A673 (cell line): ENCODE measurements at regions not wholly inside any gene's neighbourhood (a gene's known extent, or its start where the extent isn't known, plus 50 kb on each side); places are given as distances from the start of the nearest gene placed in this dataset.

Experiments
- EZH2 ChIP-seq: fragments of 200-600 bp; sonication (generic); IDR thresholded peaks from 2 replicates; pipeline ENCODE4 v1.6.1; 2017; ENCODE audit warnings: borderline replicate concordance, low read depth, mild to moderate bottlenecking, mixed read lengths, antibody characterized with exemption, low read length; ENCODE audit not compliant: poor library complexity, severe bottlenecking
- TF ChIP-seq, protein P1 (sequence below): fragments of 300-800, 200-600 bp; sonication (generic); conservative IDR thresholded peaks from 2 replicates; pipeline ENCODE4 v1.5.1; 2017; ENCODE audit warnings: low read depth, mild to moderate bottlenecking, antibody characterized with exemption, low read length, moderate library complexity, mixed read lengths

DNA sequence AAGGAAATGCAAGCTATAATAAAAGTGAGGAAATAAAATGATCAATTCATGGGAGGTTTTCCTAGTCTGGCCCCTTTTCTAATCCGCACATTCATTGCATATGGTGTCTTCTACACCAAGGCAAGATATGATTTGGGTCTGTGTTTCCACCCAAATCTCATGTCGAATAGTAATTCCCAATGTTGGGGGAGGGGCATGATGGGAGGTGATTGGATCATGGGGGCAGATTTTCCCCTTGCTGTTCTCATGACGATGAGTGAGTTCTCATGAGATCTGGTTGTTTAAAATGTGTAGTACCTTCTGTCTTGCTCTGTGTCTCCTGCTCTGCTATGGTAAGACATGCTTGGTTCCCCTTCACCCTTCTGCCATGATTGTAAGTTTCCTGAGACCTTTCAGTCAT is 315.4 kb downstream of the CYRIA start:
- TF ChIP-seq, protein P1, sequence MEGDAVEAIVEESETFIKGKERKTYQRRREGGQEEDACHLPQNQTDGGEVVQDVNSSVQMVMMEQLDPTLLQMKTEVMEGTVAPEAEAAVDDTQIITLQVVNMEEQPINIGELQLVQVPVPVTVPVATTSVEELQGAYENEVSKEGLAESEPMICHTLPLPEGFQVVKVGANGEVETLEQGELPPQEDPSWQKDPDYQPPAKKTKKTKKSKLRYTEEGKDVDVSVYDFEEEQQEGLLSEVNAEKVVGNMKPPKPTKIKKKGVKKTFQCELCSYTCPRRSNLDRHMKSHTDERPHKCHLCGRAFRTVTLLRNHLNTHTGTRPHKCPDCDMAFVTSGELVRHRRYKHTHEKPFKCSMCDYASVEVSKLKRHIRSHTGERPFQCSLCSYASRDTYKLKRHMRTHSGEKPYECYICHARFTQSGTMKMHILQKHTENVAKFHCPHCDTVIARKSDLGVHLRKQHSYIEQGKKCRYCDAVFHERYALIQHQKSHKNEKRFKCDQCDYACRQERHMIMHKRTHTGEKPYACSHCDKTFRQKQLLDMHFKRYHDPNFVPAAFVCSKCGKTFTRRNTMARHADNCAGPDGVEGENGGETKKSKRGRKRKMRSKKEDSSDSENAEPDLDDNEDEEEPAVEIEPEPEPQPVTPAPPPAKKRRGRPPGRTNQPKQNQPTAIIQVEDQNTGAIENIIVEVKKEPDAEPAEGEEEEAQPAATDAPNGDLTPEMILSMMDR = no peak
- TF ChIP-seq EZH2 = no peak
